OCI-LY7 (cell line): ENCODE measurements at regions not wholly inside any gene's neighbourhood (a gene's known extent, or its start where the extent isn't known, plus 50 kb on each side); places are given as distances from the start of the nearest gene placed in this dataset.

Experiments used
- EZH2phosphoT487 ChIP-seq: fragments of 200-600 bp; sonication (generic); IDR thresholded peaks from 2 replicates; pipeline ENCODE4 v1.6.1; 2018; ENCODE audit warnings: low read depth, borderline replicate concordance, mild to moderate bottlenecking, mixed run types, antibody characterized with exemption, low read length, moderate library complexity, mixed read lengths
- TF ChIP-seq, protein P1 (sequence below): fragments of 200-600 bp; sonication (generic); conservative IDR thresholded peaks from 2 replicates; pipeline ENCODE4 v1.5.1; 2014; ENCODE audit warnings: mild to moderate bottlenecking, antibody characterized with exemption, low read length, moderate library complexity, mixed read lengths

DNA sequence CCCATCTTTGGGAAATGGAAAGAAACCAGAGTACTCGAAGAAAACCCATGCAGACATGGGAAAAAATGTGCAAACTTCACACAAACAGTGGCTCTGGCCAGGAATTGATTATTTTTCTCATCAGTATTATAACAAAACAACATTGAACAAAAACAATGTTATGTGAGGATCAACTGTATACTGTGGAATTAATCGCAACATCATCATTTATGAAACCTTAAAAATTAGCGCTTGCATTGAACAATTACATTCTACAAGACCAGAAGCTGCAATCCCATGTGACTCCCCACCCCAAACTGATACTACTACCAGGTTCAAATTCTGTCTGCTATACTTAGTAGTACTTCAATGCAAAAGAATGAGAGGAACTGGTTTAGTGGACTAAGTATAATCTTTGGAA is 390.7 kb upstream of the PIK3R1 start:
- TF ChIP-seq, protein P1, sequence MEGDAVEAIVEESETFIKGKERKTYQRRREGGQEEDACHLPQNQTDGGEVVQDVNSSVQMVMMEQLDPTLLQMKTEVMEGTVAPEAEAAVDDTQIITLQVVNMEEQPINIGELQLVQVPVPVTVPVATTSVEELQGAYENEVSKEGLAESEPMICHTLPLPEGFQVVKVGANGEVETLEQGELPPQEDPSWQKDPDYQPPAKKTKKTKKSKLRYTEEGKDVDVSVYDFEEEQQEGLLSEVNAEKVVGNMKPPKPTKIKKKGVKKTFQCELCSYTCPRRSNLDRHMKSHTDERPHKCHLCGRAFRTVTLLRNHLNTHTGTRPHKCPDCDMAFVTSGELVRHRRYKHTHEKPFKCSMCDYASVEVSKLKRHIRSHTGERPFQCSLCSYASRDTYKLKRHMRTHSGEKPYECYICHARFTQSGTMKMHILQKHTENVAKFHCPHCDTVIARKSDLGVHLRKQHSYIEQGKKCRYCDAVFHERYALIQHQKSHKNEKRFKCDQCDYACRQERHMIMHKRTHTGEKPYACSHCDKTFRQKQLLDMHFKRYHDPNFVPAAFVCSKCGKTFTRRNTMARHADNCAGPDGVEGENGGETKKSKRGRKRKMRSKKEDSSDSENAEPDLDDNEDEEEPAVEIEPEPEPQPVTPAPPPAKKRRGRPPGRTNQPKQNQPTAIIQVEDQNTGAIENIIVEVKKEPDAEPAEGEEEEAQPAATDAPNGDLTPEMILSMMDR: no peak
- TF ChIP-seq EZH2phosphoT487: no peak
